Keratinocyte (primary cell): ENCODE measurements at regions not wholly inside any gene's neighbourhood (a gene's known extent, or its start where the extent isn't known, plus 50 kb on each side); places are given as distances from the start of the nearest gene placed in this dataset.

ENCODE experiments used
- EZH2 ChIP-seq: IDR thresholded peaks from one replicate; pipeline ENCODE4 v1.6.1; 2012; ENCODE audit warnings: inconsistent platforms, mild to moderate bottlenecking, low read length, moderate library complexity
- TF ChIP-seq, protein P1 (sequence below), 3 experiments: IDR thresholded peaks in 1 of 3; conservative IDR thresholded peaks in 1 of 3; optimal IDR thresholded peaks in 1 of 3; 2 replicates in 2 of 3; 3 replicates in 1 of 3; pipeline versions ENCODE3 to v1.5.1; 2011; ENCODE audit warnings: low read length in 3 of 3, mild to moderate bottlenecking in 3 of 3, moderate library complexity in 2 of 3, control low read depth in 1 of 3, inconsistent platforms in 1 of 3; ENCODE audit not compliant: insufficient read depth in 2 of 3; ENCODE audit errors: extremely low read depth in 1 of 3

DNA sequence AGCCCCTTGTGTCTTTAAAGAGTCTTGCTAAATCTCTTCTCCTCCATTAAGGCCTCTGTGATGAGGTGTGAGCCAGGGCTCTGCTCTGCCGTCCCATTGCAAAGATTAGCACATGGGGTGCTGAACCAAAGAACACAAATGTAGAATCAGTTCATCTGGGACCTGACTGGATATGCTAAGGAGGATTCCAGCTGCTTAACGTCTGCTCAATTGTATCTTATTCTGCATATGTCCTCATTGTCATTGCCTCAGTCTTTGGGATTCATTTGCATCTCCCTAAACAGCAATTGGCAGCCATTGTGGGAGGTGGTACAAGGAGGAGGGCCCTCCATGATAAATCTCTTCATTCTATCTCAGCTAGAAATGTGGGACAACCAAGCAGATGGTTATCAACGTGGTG, 106.3 kb upstream of the ADAMTS18 start:
- TF ChIP-seq, protein P1, sequence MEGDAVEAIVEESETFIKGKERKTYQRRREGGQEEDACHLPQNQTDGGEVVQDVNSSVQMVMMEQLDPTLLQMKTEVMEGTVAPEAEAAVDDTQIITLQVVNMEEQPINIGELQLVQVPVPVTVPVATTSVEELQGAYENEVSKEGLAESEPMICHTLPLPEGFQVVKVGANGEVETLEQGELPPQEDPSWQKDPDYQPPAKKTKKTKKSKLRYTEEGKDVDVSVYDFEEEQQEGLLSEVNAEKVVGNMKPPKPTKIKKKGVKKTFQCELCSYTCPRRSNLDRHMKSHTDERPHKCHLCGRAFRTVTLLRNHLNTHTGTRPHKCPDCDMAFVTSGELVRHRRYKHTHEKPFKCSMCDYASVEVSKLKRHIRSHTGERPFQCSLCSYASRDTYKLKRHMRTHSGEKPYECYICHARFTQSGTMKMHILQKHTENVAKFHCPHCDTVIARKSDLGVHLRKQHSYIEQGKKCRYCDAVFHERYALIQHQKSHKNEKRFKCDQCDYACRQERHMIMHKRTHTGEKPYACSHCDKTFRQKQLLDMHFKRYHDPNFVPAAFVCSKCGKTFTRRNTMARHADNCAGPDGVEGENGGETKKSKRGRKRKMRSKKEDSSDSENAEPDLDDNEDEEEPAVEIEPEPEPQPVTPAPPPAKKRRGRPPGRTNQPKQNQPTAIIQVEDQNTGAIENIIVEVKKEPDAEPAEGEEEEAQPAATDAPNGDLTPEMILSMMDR (optimal IDR thresholded peaks at IDR 0.05 in 1 of 3, IDR thresholded peaks at IDR 0.05 in 1 of 3, conservative IDR thresholded peaks at IDR 0.05 in 1 of 3; ENCODE audit: extremely low read depth in 1 of 3, insufficient read depth in 2 of 3, low read length in 3 of 3) = no peak
- no peak for TF ChIP-seq EZH2
